Vagina (tissue), 2 donors: ENCODE measurements at regions not wholly inside any gene's neighbourhood (a gene's known extent, or its start where the extent isn't known, plus 50 kb on each side); places are given as distances from the start of the nearest gene placed in this dataset.

Experiments used
- DNase-seq, 2 donors: peaks; one replicate each; pipeline ENCODE4 v3.0.0-alpha.2; 2017; ENCODE audit errors: extremely low spot score in 2 of 2
- H3K27ac ChIP-seq: fragments of 200-600 bp; sonication (generic); one replicate; pipeline ENCODE4 v1.5.1; 2019
- H3K27me3 ChIP-seq: fragments of 200-600 bp; sonication (generic); one replicate; pipeline ENCODE4 v1.5.1; 2019
- H3K36me3 ChIP-seq, 2 donors: fragments of 200-600 bp; sonication (generic); one replicate each; pipeline ENCODE4 v1.5.1; 2017 to 2019
- H3K4me1 ChIP-seq: fragments of 200-600 bp; sonication (generic); one replicate; pipeline ENCODE4 v1.5.1; 2019
- H3K4me3 ChIP-seq, 2 donors: fragments of 200-600 bp; sonication (generic); 1 replicate in 1 of 2; 2 replicates in 1 of 2; pipeline ENCODE4 v1.5.1; 2016 to 2019
- H3K9me3 ChIP-seq: fragments of 200-600 bp; sonication (generic); one replicate; pipeline ENCODE4 v1.5.1; 2019
- CTCF ChIP-seq, 3 experiments: fragments of 450-650 bp in 2 of 3; fragments of 200-600 bp in 1 of 3; sonication (generic) in 1 of 3; IDR thresholded peaks; one replicate each; pipeline ENCODE4 v1.5.1; 2017 to 2019; ENCODE audit warnings: antibody characterized with exemption in 3 of 3, mild to moderate bottlenecking in 2 of 3, moderate library complexity in 2 of 3
- POLR2A ChIP-seq, 2 donors: fragments of 450-650 bp; IDR thresholded peaks; one replicate each; pipeline ENCODE4 v1.6.1; 2017; ENCODE audit warnings: antibody characterized with exemption in 2 of 2, mild to moderate bottlenecking in 2 of 2, moderate library complexity in 2 of 2
- POLR2AphosphoS5 ChIP-seq, 2 donors: sonication (generic); formaldehyde crosslinking; IDR thresholded peaks; one replicate each; pipeline ENCODE4 v1.9.0; 2017; ENCODE audit warnings: antibody characterized with exemption in 2 of 2, mild to moderate bottlenecking in 2 of 2, low read depth in 1 of 2; ENCODE audit not compliant: insufficient read depth in 1 of 2
- intact Hi-C: fragments of 100-400 bp; cut with DNase I; formaldehyde crosslinking; loops from one replicate; pipeline ENCODE4 v1.15.1; 2023

- Histone ChIP-seq H3K27me3 (no peaks in the 10 kb centered on the region), H3K4me1 (peaks cover 31% of the 10 kb centered on the region), H3K36me3 (no peaks in the 10 kb centered on the region), H3K27ac (no peak overlapping the region), H3K4me3 (no peak overlapping the region), H3K9me3 (no peaks in the 10 kb centered on the region)
- intact Hi-C loops: no loop called here
- DNase-seq: no peak
- TF ChIP-seq POLR2A (IDR thresholded peaks at IDR 0.05) (no peak), POLR2AphosphoS5 (IDR thresholded peaks at IDR 0.05; ENCODE audit: insufficient read depth in 1 of 2, low read depth in 1 of 2) (no peak), CTCF (IDR thresholded peaks at IDR 0.05) (no peak)
These were observed 156.8 kb downstream of the DLL1 start for GRCh38 chr6:170134031-170134470.

GRCh38 chr6:170132561-170132991 is 158.3 kb downstream of the DLL1 start:
- Histone ChIP-seq H3K4me1 (peaks cover 22% of the 10 kb centered on the region), H3K27ac (no peak overlapping the region), H3K36me3 (no peaks in the 10 kb centered on the region), H3K27me3 (no peaks in the 10 kb centered on the region), H3K9me3 (no peaks in the 10 kb centered on the region), H3K4me3 (no peak overlapping the region)
- no peak for TF ChIP-seq CTCF (IDR thresholded peaks at IDR 0.05)
- no peak for TF ChIP-seq POLR2AphosphoS5 (IDR thresholded peaks at IDR 0.05; ENCODE audit: insufficient read depth in 1 of 2, low read depth in 1 of 2)
- no peak for TF ChIP-seq POLR2A (IDR thresholded peaks at IDR 0.05)
- intact Hi-C loops: no loop called here
- no peak for DNase-seq

GRCh38 chr6:170132011-170132521 is 158.8 kb downstream of the DLL1 start:
- intact Hi-C loops: no loop called here
- H3K4me1 ChIP-seq: peaks cover 20% of the 10 kb centered on the region
- no peak overlapping the region for H3K4me3 ChIP-seq
- TF ChIP-seq POLR2AphosphoS5 (IDR thresholded peaks at IDR 0.05; ENCODE audit: insufficient read depth in 1 of 2, low read depth in 1 of 2) (no peak), POLR2A (IDR thresholded peaks at IDR 0.05) (no peak), CTCF (IDR thresholded peaks at IDR 0.05) (no peak)
- H3K27ac ChIP-seq: no peak overlapping the region
- H3K36me3 ChIP-seq: no peaks in the 10 kb centered on the region
- H3K27me3 ChIP-seq: no peaks in the 10 kb centered on the region
- DNase-seq: no peak
- H3K9me3 ChIP-seq: no peaks in the 10 kb centered on the region

- no peaks in the 10 kb centered on the region for H3K27me3 ChIP-seq
- no peak for DNase-seq
- intact Hi-C loops: no loop called here
- H3K27ac ChIP-seq: no peak overlapping the region
- H3K4me1 ChIP-seq: peaks cover 13% of the 10 kb centered on the region
- no peaks in the 10 kb centered on the region for H3K36me3 ChIP-seq
- TF ChIP-seq POLR2A (IDR thresholded peaks at IDR 0.05): no peak
- no peak for TF ChIP-seq POLR2AphosphoS5 (IDR thresholded peaks at IDR 0.05; ENCODE audit: insufficient read depth in 1 of 2, low read depth in 1 of 2)
- no peak for TF ChIP-seq CTCF (IDR thresholded peaks at IDR 0.05)
- H3K4me3 ChIP-seq: no peak overlapping the region
- no peaks in the 10 kb centered on the region for H3K9me3 ChIP-seq
These were observed 159.5 kb downstream of the DLL1 start for GRCh38 chr6:170131351-170131750.

GRCh38 chr6:170130771-170131241 is 160.1 kb downstream of the DLL1 start:
- Histone ChIP-seq H3K27ac (no peak overlapping the region), H3K4me1 (peaks cover 11% of the 10 kb centered on the region), H3K27me3 (no peaks in the 10 kb centered on the region), H3K4me3 (no peak overlapping the region), H3K36me3 (no peaks in the 10 kb centered on the region), H3K9me3 (no peaks in the 10 kb centered on the region)
- intact Hi-C loops: no loop called here
- no peak for TF ChIP-seq POLR2A (IDR thresholded peaks at IDR 0.05)
- no peak for TF ChIP-seq CTCF (IDR thresholded peaks at IDR 0.05)
- no peak for TF ChIP-seq POLR2AphosphoS5 (IDR thresholded peaks at IDR 0.05; ENCODE audit: insufficient read depth in 1 of 2, low read depth in 1 of 2)
- no peak for DNase-seq
